Endothelial cell of umbilical vein (primary cell): ENCODE measurements at regions not wholly inside any gene's neighbourhood (a gene's known extent, or its start where the extent isn't known, plus 50 kb on each side); places are given as distances from the start of the nearest gene placed in this dataset.

Experiments used
- EZH2 ChIP-seq: IDR thresholded peaks from 2 replicates; pipeline ENCODE4 v1.6.1; 2012; ENCODE audit warnings: borderline replicate concordance, low read depth, mild to moderate bottlenecking, moderate library complexity, low read length, inconsistent platforms; ENCODE audit not compliant: severe bottlenecking
- GATA2 ChIP-seq: IDR thresholded peaks from 2 replicates; pipeline ENCODE4 v1.7.0; 2011; ENCODE audit warnings: low read depth, mild to moderate bottlenecking, moderate library complexity, mixed read lengths, low read length; ENCODE audit not compliant: insufficient read length, insufficient read depth
- POLR2A ChIP-seq: IDR thresholded peaks from 2 replicates; pipeline ENCODE4 v1.6.1; 2012; ENCODE audit warnings: low read depth, mild to moderate bottlenecking, control low read depth, low read length
- POLR2AphosphoS5 ChIP-seq: IDR thresholded peaks from 2 replicates; pipeline ENCODE4 v1.6.1; 2012; ENCODE audit warnings: low read depth, mild to moderate bottlenecking, control low read depth, low read length, moderate library complexity; ENCODE audit not compliant: insufficient read depth
- TF ChIP-seq, protein P1 (sequence below), 2 donors: IDR thresholded peaks; 1 replicate in 1 of 2; 2 replicates in 1 of 2; pipeline ENCODE4 v1.5.1; 2011; ENCODE audit warnings: low read length in 2 of 2, mild to moderate bottlenecking in 2 of 2, moderate library complexity in 2 of 2, control low read depth in 1 of 2, inconsistent platforms in 1 of 2, low read depth in 1 of 2; ENCODE audit not compliant: insufficient read depth in 1 of 2; ENCODE audit errors: extremely low read depth in 1 of 2
- TF ChIP-seq, protein P2 (sequence below): IDR thresholded peaks from 2 replicates; pipeline ENCODE4 v1.6.1; 2011; ENCODE audit not compliant: insufficient read depth, insufficient read length

DNA sequence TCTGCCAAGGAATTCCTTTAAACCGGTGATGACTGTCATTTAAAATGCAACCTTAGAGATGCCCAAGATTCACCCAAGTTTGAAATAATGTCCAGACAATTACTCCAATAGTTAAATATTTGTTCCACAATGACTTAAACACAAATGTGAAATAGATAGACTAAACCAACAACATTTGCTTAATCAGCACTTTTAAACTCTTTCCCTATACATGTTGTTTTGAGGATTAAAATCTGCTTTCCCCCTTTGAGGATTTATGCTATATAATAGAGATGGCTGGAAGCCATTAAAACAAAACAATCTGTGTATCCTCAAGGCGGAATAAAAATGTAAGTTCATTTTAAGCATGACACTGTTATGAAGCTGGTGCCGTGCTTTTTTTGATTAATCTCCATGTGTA lies 297.8 kb upstream of the RSPO3 start:
- no peak for TF ChIP-seq POLR2AphosphoS5
- no peak for TF ChIP-seq POLR2A
- TF ChIP-seq EZH2 = no peak
- TF ChIP-seq, protein P1, sequence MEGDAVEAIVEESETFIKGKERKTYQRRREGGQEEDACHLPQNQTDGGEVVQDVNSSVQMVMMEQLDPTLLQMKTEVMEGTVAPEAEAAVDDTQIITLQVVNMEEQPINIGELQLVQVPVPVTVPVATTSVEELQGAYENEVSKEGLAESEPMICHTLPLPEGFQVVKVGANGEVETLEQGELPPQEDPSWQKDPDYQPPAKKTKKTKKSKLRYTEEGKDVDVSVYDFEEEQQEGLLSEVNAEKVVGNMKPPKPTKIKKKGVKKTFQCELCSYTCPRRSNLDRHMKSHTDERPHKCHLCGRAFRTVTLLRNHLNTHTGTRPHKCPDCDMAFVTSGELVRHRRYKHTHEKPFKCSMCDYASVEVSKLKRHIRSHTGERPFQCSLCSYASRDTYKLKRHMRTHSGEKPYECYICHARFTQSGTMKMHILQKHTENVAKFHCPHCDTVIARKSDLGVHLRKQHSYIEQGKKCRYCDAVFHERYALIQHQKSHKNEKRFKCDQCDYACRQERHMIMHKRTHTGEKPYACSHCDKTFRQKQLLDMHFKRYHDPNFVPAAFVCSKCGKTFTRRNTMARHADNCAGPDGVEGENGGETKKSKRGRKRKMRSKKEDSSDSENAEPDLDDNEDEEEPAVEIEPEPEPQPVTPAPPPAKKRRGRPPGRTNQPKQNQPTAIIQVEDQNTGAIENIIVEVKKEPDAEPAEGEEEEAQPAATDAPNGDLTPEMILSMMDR (IDR thresholded peaks at IDR 0.05; ENCODE audit: extremely low read depth in 1 of 2, insufficient read depth in 1 of 2, low read depth in 1 of 2, low read length in 2 of 2) = no peak
- no peak for TF ChIP-seq GATA2
- TF ChIP-seq, protein P2, sequence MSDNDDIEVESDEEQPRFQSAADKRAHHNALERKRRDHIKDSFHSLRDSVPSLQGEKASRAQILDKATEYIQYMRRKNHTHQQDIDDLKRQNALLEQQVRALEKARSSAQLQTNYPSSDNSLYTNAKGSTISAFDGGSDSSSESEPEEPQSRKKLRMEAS = no peak
